Body of pancreas (tissue), 4 donors: ENCODE measurements at regions not wholly inside any gene's neighbourhood (a gene's known extent, or its start where the extent isn't known, plus 50 kb on each side); places are given as distances from the start of the nearest gene placed in this dataset.

Source experiments
- POLR2A ChIP-seq, 3 donors: fragments of 450-650 bp; IDR thresholded peaks; one replicate each; pipeline ENCODE4 v1.6.1; 2016; ENCODE audit warnings: antibody characterized with exemption in 3 of 3, mild to moderate bottlenecking in 2 of 3
- TF ChIP-seq, protein P1 (sequence below), 7 experiments: fragments of 450-650 bp in 4 of 7; fragments of 200-600 bp in 3 of 7; sonication (generic) in 3 of 7; IDR thresholded peaks; one replicate each; pipeline ENCODE4 v1.5.1; 2016 to 2019; ENCODE audit warnings: antibody characterized with exemption in 7 of 7

DNA sequence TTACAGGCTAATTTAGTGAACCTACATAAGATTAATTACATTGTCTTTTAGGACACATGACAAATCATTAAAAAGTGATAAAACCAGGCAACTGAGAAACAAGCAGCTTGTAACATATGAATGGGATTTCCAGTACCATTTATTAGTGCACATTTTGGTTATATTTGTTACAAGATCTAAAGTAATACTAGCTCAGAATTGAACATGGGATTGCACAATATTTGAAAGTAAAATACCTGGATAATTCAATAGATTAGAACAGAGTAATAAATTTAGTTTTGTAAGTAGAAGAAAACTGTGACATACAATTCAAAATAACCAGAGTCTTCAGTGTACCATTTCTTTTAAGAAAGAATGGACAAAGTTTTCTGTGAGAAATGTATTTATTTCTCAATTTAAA is 1400.7 kb upstream of the ACVR2A start:
- TF ChIP-seq, protein P1, sequence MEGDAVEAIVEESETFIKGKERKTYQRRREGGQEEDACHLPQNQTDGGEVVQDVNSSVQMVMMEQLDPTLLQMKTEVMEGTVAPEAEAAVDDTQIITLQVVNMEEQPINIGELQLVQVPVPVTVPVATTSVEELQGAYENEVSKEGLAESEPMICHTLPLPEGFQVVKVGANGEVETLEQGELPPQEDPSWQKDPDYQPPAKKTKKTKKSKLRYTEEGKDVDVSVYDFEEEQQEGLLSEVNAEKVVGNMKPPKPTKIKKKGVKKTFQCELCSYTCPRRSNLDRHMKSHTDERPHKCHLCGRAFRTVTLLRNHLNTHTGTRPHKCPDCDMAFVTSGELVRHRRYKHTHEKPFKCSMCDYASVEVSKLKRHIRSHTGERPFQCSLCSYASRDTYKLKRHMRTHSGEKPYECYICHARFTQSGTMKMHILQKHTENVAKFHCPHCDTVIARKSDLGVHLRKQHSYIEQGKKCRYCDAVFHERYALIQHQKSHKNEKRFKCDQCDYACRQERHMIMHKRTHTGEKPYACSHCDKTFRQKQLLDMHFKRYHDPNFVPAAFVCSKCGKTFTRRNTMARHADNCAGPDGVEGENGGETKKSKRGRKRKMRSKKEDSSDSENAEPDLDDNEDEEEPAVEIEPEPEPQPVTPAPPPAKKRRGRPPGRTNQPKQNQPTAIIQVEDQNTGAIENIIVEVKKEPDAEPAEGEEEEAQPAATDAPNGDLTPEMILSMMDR (IDR thresholded peaks at IDR 0.05) = no peak
- TF ChIP-seq POLR2A (IDR thresholded peaks at IDR 0.05) = no peak
